K562 (cell line): ENCODE measurements at regions not wholly inside any gene's neighbourhood (a gene's known extent, or its start where the extent isn't known, plus 50 kb on each side); places are given as distances from the start of the nearest gene placed in this dataset.

Source experiments
- KAT2B ChIP-seq: IDR thresholded peaks from one replicate; pipeline ENCODE4 v1.6.1; 2012; ENCODE audit warnings: low read depth, mild to moderate bottlenecking, control low read depth, inconsistent platforms, low read length, moderate library complexity
- MTA1 ChIP-seq: fragments of 450-650 bp; IDR thresholded peaks from 2 replicates; pipeline ENCODE4 v1.6.1; 2017; ENCODE audit warnings: borderline replicate concordance
- RERE ChIP-seq: sonication (generic); formaldehyde crosslinking; IDR thresholded peaks from 2 replicates; pipeline ENCODE4 v1.8.0; 2023; ENCODE audit warnings: missing genetic modification reagents, mild to moderate bottlenecking, borderline replicate concordance
- REST ChIP-seq, 2 experiments: fragments of 450-650 bp; formaldehyde crosslinking in 1 of 2; IDR thresholded peaks; 2 replicates each; pipeline versions ENCODE4 v1.4.0 to v1.6.1; 2014 to 2020; ENCODE audit warnings: mild to moderate bottlenecking in 2 of 2, borderline replicate concordance in 1 of 2, low read depth in 1 of 2
- U2AF2 ChIP-seq: fragments of 200-400 bp; formaldehyde crosslinking; optimal IDR thresholded peaks from 2 replicates; pipeline ENCODE3; 2017; ENCODE audit warnings: low read depth, mild to moderate bottlenecking, low read length

GRCh38 chr2:111667542-111668273 lies 216.3 kb downstream of the ANAPC1 start (continued):
- peak; percentile 80 for TF ChIP-seq REST (IDR thresholded peaks at IDR 0.05; ENCODE audit: borderline replicate concordance)
- no peak for TF ChIP-seq REST (CRISPR knock-in tag; IDR thresholded peaks at IDR 0.05; ENCODE audit: low read depth)
- TF ChIP-seq MTA1, result no peak
- TF ChIP-seq KAT2B, result no peak
- TF ChIP-seq RERE (CRISPR knock-in tag), result no peak
- TF ChIP-seq U2AF2, result no peak
